SU-DHL-6 (cell line): ENCODE measurements at regions not wholly inside any gene's neighbourhood (a gene's known extent, or its start where the extent isn't known, plus 50 kb on each side); places are given as distances from the start of the nearest gene placed in this dataset.

ENCODE experiments used
- CTCF ChIP-seq: fragments of 200-600 bp; sonication (generic); IDR thresholded peaks from one replicate; pipeline ENCODE4 v1.5.1; 2017; ENCODE audit warnings: antibody characterized with exemption, mild to moderate bottlenecking, low read length, moderate library complexity; ENCODE audit not compliant: insufficient read depth, poor library complexity, severe bottlenecking
- EZH2phosphoT487 ChIP-seq: fragments of 200-600 bp; sonication (generic), shearing (Covaris generic); conservative IDR thresholded peaks from 2 replicates; pipeline ENCODE4 v1.6.1; 2018; ENCODE audit warnings: mild to moderate bottlenecking, antibody characterized with exemption, low read length, moderate library complexity, mixed read lengths

DNA sequence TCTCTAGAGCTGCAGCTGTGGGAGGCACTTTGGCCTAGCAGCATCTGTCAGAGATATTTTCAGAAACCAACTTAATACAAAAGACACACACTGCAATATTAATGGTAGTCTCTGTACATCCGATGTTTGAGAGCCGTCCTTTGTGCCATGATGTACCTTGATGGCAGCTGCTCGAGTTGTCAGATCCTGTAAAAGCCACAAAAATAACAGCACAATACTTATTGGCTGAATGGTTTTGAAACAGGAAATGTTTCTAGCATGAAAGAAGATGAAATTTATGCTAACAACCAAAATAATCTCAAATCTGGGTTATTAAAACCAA, 445.5 kb upstream of the TBL1XR1 start:
- TF ChIP-seq EZH2phosphoT487 (no peak), CTCF (no peak)
